ENCODE measurements at regions not wholly inside any gene's neighbourhood (a gene's known extent, or its start where the extent isn't known, plus 50 kb on each side); places are given as distances from the start of the nearest gene placed in this dataset.

DNA sequence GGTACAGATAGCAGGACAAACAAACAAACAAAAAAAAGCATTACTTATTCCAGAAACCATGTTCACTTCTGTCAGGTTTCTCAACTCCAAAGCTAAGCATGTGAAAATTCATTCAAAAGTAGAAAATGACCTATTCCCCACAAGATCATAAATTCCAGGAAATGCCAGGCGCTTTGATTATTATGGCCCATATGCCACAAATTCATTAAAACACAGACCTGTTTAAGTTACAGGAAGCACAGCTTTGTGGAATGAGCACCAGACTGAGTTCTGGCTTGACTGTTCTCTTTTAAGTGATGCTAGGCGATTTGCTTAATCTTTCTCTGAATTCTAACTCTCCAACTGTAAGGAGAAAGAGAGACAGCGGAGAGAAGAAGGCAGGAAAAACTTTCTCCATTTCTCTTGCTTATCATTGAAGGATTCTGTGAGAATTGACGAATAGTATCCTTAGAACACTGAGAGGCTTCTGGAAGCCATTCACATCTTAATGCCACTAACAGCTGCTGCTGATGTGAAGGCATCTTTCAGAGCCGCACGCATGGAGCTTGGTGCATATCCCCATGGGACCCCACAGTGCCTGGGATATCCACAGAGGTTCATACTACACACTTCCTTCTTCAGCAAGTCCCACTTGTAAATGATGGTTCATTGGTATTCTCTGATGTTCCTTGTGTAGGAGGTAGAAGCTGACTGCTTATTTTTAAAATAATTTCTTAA lies 138.0 kb downstream of the ZNF674 start (continued):
- TF ChIP-seq, protein P1, sequence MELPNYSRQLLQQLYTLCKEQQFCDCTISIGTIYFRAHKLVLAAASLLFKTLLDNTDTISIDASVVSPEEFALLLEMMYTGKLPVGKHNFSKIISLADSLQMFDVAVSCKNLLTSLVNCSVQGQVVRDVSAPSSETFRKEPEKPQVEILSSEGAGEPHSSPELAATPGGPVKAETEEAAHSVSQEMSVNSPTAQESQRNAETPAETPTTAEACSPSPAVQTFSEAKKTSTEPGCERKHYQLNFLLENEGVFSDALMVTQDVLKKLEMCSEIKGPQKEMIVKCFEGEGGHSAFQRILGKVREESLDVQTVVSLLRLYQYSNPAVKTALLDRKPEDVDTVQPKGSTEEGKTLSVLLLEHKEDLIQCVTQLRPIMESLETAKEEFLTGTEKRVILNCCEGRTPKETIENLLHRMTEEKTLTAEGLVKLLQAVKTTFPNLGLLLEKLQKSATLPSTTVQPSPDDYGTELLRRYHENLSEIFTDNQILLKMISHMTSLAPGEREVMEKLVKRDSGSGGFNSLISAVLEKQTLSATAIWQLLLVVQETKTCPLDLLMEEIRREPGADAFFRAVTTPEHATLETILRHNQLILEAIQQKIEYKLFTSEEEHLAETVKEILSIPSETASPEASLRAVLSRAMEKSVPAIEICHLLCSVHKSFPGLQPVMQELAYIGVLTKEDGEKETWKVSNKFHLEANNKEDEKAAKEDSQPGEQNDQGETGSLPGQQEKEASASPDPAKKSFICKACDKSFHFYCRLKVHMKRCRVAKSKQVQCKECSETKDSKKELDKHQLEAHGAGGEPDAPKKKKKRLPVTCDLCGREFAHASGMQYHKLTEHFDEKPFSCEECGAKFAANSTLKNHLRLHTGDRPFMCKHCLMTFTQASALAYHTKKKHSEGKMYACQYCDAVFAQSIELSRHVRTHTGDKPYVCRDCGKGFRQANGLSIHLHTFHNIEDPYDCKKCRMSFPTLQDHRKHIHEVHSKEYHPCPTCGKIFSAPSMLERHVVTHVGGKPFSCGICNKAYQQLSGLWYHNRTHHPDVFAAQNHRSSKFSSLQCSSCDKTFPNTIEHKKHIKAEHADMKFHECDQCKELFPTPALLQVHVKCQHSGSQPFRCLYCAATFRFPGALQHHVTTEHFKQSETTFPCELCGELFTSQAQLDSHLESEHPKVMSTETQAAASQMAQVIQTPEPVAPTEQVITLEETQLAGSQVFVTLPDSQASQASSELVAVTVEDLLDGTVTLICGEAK (IDR thresholded peaks at IDR 0.05) = no peak
- TF ChIP-seq, protein P1 (CRISPR knock-in tag; IDR thresholded peaks at IDR 0.05) = no peak
- no peak for TF ChIP-seq SOX6 (IDR thresholded peaks at IDR 0.05)
- no peak for TF ChIP-seq ZKSCAN3 (CRISPR knock-in tag; IDR thresholded peaks at IDR 0.05)
- no peak for TF ChIP-seq TARDBP (IDR thresholded peaks at IDR 0.05)
- TF ChIP-seq ZZZ3 (IDR thresholded peaks at IDR 0.05) = no peak
- TF ChIP-seq HDGF (IDR thresholded peaks at IDR 0.05) = no peak
- no peak for TF ChIP-seq KHSRP (IDR thresholded peaks at IDR 0.05)
